Ectodermal cell (in vitro differentiated cells): ENCODE measurements at regions not wholly inside any gene's neighbourhood (a gene's known extent, or its start where the extent isn't known, plus 50 kb on each side); places are given as distances from the start of the nearest gene placed in this dataset.
A peak's percentile ranks its signal among the peaks of the same experiment; 100 is the strongest.

Experiments
- H3K27ac ChIP-seq: 2 replicates; pipeline ENCODE4 v1.7.0; 2013; ENCODE audit warnings: mild to moderate bottlenecking, low read depth, low read length; ENCODE audit not compliant: insufficient read depth, poor library complexity, severe bottlenecking
- H3K27me3 ChIP-seq: 2 replicates; pipeline ENCODE4 v1.7.0; 2013; ENCODE audit warnings: mild to moderate bottlenecking, low read length; ENCODE audit not compliant: insufficient read depth, control insufficient read depth, poor library complexity, severe bottlenecking
- H3K36me3 ChIP-seq: one replicate; pipeline ENCODE4 v1.7.0; 2013; ENCODE audit warnings: low read length; ENCODE audit not compliant: control insufficient read depth, insufficient read depth
- H3K4me1 ChIP-seq: one replicate; pipeline ENCODE4 v1.7.0; 2013; ENCODE audit warnings: low read length; ENCODE audit not compliant: control insufficient read depth, insufficient read depth
- H3K4me3 ChIP-seq: 2 replicates; pipeline ENCODE4 v1.7.0; 2013; ENCODE audit warnings: low read depth, low read length, control low read depth; ENCODE audit not compliant: insufficient read depth
- H3K9me3 ChIP-seq: 2 replicates; pipeline ENCODE4 v1.7.0; 2013; ENCODE audit warnings: mild to moderate bottlenecking, low read length, moderate library complexity; ENCODE audit not compliant: control insufficient read depth
- WGBS, 2 experiments: methylation state at CpG; one replicate each; pipeline ENCODE4 v1.1.7; 2013; ENCODE audit warnings: missing lambda C conversion rate in 2 of 2; 5-methylcytosine and 5-hydroxymethylcytosine counted together

GRCh38 chr12:66733321-66733720 is 54.4 kb upstream of the GRIP1 start:
- no peak overlapping the region for H3K4me3 ChIP-seq
- H3K36me3 ChIP-seq, result no peaks in the 10 kb centered on the region
- H3K9me3 ChIP-seq, result no peaks in the 10 kb centered on the region
- H3K27ac ChIP-seq, result no peak overlapping the region
- 85 to 89% methylated on average over 1 of the region's 1 CpG for WGBS, 2 experiments
- peaks cover 8% of the 10 kb centered on the region for H3K4me1 ChIP-seq
- H3K27me3 ChIP-seq, result no peaks in the 10 kb centered on the region

DNA sequence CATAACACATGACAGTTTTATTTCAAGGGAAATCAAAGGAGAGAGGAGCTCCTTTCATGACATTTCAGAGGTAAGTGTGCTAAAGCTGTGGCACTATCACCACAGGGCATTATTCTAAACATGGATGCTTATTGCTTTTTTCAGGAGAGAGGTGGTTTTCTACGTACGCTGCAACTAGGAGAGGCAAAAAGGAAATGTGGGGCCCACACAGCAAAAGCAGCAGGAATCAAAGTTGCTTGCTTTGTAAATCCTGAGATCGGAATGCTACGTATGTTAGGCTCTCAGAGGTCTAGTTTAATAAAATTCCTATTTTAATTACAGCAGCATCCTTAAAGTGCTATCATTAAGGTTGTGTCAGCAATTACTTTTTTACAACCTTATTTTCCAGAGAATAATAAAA is 55.0 kb upstream of the GRIP1 start:
- peaks cover 8% of the 10 kb centered on the region for H3K4me1 ChIP-seq
- peak overlapping the region; percentile 66 for H3K27ac ChIP-seq
- WGBS, 2 experiments, result 50 to 55% methylated on average over 4 of the region's 4 CpGs
- H3K4me3 ChIP-seq, result no peak overlapping the region
- no peaks in the 10 kb centered on the region for H3K27me3 ChIP-seq
- H3K9me3 ChIP-seq, result no peaks in the 10 kb centered on the region
- H3K36me3 ChIP-seq, result no peaks in the 10 kb centered on the region

DNA sequence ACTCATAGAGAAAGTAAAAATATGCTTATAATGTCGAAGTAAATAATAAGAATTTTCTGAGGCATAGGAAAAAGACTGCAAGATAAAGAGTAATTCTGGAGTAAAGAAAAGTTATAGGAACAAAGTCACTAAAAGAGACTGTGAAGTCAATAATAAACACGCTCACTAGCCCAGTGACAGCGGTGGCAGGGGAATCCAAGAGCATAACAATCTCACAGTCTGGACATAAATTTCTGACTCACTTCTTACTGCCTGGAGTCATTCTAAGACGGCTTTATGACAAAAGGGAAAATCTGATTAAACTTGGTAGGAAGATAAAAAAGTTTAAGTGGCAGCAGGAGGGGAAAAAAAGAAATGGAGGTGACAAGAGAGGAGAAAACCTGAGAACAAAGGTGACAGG is 56.4 kb upstream of the GRIP1 start:
- H3K9me3 ChIP-seq, result no peaks in the 10 kb centered on the region
- no peaks in the 10 kb centered on the region for H3K27me3 ChIP-seq
- no peaks in the 10 kb centered on the region for H3K36me3 ChIP-seq
- H3K27ac ChIP-seq, result no peak overlapping the region
- H3K4me1 ChIP-seq, result peaks cover 8% of the 10 kb centered on the region
- WGBS, 2 experiments, result 91 to 97% methylated on average over 4 of the region's 4 CpGs
- H3K4me3 ChIP-seq, result no peak overlapping the region

DNA sequence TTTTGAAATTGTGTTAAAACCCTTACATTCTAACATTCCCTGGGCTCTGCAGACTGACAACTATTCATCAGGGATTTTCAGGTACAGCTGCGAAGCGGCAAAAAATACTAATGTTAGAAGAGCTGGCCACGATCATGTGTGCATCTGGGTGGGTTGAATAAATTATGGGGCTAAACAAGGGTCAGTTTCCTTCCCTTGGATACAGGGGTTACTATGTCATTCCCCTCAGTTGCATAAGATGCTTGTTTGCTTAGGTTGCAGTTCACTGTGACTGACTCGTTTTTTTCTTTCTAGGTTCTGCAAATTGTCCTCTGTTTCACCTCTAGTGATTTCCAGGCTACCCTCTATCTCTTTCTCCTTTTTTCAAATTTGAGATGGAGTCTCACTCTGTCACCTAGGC is 58.1 kb upstream of the GRIP1 start:
- WGBS, 2 experiments, result 91 to 92% methylated on average over 4 of the region's 4 CpGs
- H3K4me1 ChIP-seq, result peaks cover 8% of the 10 kb centered on the region
- H3K4me3 ChIP-seq, result no peak overlapping the region
- H3K36me3 ChIP-seq, result no peaks in the 10 kb centered on the region
- no peaks in the 10 kb centered on the region for H3K9me3 ChIP-seq
- no peaks in the 10 kb centered on the region for H3K27me3 ChIP-seq
- no peak overlapping the region for H3K27ac ChIP-seq

DNA sequence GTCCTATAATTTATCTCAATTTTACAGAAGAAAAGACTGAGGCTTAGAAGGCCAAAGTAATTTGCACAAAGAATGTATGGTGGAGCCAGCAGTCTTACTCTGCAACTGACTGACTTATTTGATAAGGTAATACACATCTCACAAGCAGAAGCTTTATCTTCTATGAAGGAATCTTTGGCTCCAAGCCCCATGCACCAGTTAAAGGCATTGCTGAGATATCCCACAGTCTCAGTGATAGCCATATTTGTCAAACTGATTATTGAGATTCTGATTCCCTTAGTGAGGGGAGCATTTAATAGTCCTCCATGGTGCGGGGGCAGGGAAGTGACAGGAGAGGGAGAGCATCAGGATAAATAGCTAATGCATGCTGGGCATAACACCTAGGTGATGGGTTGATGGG is 60.4 kb upstream of the GRIP1 start:
- Histone ChIP-seq H3K9me3 (no peaks in the 10 kb centered on the region), H3K4me1 (peaks cover 5% of the 10 kb centered on the region), H3K27ac (no peak overlapping the region), H3K36me3 (no peaks in the 10 kb centered on the region), H3K27me3 (no peaks in the 10 kb centered on the region), H3K4me3 (no peak overlapping the region)
- 86 to 94% methylated on average over 1 of the region's 1 CpG for WGBS, 2 experiments

GRCh38 chr12:66739940-66740651 is 61.2 kb upstream of the GRIP1 start:
- no peak overlapping the region for H3K27ac ChIP-seq
- no peaks in the 10 kb centered on the region for H3K36me3 ChIP-seq
- 92 to 95% methylated on average over 4 of the region's 4 CpGs for WGBS, 2 experiments
- no peaks in the 10 kb centered on the region for H3K27me3 ChIP-seq
- no peaks in the 10 kb centered on the region for H3K4me1 ChIP-seq
- H3K4me3 ChIP-seq, result no peak overlapping the region
- no peaks in the 10 kb centered on the region for H3K9me3 ChIP-seq

DNA sequence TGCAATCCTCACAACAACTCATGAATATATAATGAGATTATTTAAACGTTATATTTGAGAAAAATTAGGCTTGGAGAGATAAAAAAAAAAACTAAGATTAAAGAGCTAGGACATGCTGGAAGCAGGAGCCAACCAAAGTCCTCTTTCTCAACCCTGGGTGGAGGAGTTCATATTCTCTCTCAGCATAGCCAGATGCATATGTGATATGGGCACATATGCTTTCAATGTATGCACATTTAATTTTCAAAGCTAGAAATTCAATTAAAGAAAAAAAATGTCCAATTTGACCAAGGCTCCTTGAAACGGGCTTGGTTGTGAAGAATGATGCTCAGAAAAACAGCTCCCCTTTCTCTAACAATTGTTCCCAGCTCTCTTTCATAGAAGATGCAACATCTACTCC is 61.9 kb upstream of the GRIP1 start:
- Histone ChIP-seq H3K4me3 (no peak overlapping the region), H3K27me3 (no peaks in the 10 kb centered on the region), H3K36me3 (no peaks in the 10 kb centered on the region), H3K27ac (no peak overlapping the region), H3K4me1 (no peaks in the 10 kb centered on the region), H3K9me3 (no peaks in the 10 kb centered on the region)
- WGBS, 2 experiments, result 86 to 92% methylated on average over 2 of the region's 2 CpGs

DNA sequence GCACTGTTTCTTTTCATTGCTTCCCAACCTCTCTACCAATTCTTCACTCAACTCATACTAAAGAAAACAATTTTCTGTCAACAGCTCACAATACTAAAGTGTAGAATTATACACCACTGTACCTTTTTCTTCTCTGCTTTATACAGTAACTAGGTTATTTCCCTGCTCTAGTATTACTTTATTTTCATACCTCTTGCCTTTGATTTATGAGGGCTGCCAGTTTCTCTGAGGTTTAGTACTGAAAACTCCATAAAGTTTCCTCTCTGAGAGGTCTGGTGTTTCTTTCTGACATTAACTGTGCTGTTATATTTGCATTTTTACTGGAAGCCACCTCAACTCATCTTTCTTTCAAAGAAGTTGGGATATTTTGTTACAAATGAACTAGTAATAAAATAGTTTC is 63.0 kb upstream of the GRIP1 start:
- Histone ChIP-seq H3K27me3 (no peaks in the 10 kb centered on the region), H3K4me1 (no peaks in the 10 kb centered on the region), H3K4me3 (no peak overlapping the region), H3K36me3 (no peaks in the 10 kb centered on the region), H3K27ac (no peak overlapping the region), H3K9me3 (no peaks in the 10 kb centered on the region)

GRCh38 chr12:66742508-66743367 is 63.9 kb upstream of the GRIP1 start:
- Histone ChIP-seq H3K4me1 (no peaks in the 10 kb centered on the region), H3K9me3 (no peaks in the 10 kb centered on the region), H3K27me3 (no peaks in the 10 kb centered on the region), H3K4me3 (no peak overlapping the region), H3K36me3 (no peaks in the 10 kb centered on the region), H3K27ac (no peak overlapping the region)
- WGBS, 2 experiments, result 94 to 97% methylated on average over 2 of the region's 2 CpGs

DNA sequence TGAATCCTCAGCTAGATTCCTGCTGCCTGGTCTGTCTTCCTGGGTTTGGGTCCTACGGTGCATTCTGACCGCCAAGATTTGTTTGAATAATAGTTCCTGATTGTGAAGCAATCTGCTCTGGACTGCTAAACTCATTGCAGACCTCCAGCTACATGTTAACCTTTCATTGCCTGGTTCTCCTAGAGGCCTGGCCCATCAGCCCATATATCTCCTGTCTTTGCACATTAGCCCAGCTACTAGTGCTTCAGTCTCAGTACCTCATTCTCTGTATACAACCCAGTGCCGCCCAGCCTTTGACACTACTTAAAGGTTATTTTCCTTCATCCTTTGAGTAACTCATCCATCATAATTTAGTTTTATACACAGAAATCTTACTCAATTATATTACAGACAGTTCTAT is 65.6 kb upstream of the GRIP1 start:
- no peaks in the 10 kb centered on the region for H3K9me3 ChIP-seq
- no peaks in the 10 kb centered on the region for H3K27me3 ChIP-seq
- H3K27ac ChIP-seq, result no peak overlapping the region
- H3K4me1 ChIP-seq, result no peaks in the 10 kb centered on the region
- no peaks in the 10 kb centered on the region for H3K36me3 ChIP-seq
- 94 to 96% methylated on average over 3 of the region's 3 CpGs for WGBS, 2 experiments
- no peak overlapping the region for H3K4me3 ChIP-seq
